Hepatocyte (in vitro differentiated cells): ENCODE measurements at regions not wholly inside any gene's neighbourhood (a gene's known extent, or its start where the extent isn't known, plus 50 kb on each side); places are given as distances from the start of the nearest gene placed in this dataset.
A peak's percentile ranks its signal among the peaks of the same experiment; 100 is the strongest.

ENCODE experiments used
- DNase-seq: peaks from one replicate; pipeline ENCODE4 v3.0.0-alpha.2; 2016; ENCODE audit warnings: low spot score
- H2AFZ ChIP-seq: fragments of 200-600 bp; sonication (generic); 2 replicates; pipeline ENCODE4 v1.6.0; 2016; ENCODE audit warnings: antibody characterized with exemption, mild to moderate bottlenecking
- H3K27ac ChIP-seq: fragments of 200-600 bp; sonication (generic); 2 replicates; pipeline ENCODE4 v1.5.1; 2016; ENCODE audit warnings: mild to moderate bottlenecking
- H3K27me3 ChIP-seq: fragments of 200-600 bp; sonication (generic); 2 replicates; pipeline ENCODE4 v1.6.1; 2016
- H3K36me3 ChIP-seq: fragments of 200-600 bp; sonication (generic); replicated peaks from 2 replicates; pipeline ENCODE4 v1.5.1; 2016; ENCODE audit warnings: low read depth; ENCODE audit not compliant: insufficient read depth
- H3K4me1 ChIP-seq: fragments of 200-600 bp; sonication (generic); 2 replicates; pipeline ENCODE4 v1.5.1; 2016; ENCODE audit warnings: mild to moderate bottlenecking, moderate library complexity; ENCODE audit not compliant: insufficient read depth
- H3K4me2 ChIP-seq: fragments of 200-600 bp; sonication (generic); 2 replicates; pipeline ENCODE4 v1.6.0; 2016
- H3K4me3 ChIP-seq: fragments of 200-600 bp; sonication (generic); 2 replicates; pipeline ENCODE4 v1.5.1; 2016; ENCODE audit warnings: mild to moderate bottlenecking
- H3K79me2 ChIP-seq: fragments of 200-600 bp; sonication (generic); 2 replicates; pipeline ENCODE4 v1.6.0; 2017; ENCODE audit warnings: mild to moderate bottlenecking
- H3K9me2 ChIP-seq: fragments of 200-600 bp; sonication (generic); replicated peaks from 2 replicates; pipeline ENCODE4 v1.6.0; 2017; ENCODE audit warnings: mild to moderate bottlenecking; ENCODE audit not compliant: insufficient read depth
- H3K9me3 ChIP-seq: fragments of 200-600 bp; sonication (generic); 2 replicates; pipeline ENCODE4 v1.5.1; 2016; ENCODE audit warnings: low read depth, mild to moderate bottlenecking
- H4K20me1 ChIP-seq: fragments of 200-600 bp; sonication (generic); 2 replicates; pipeline ENCODE4 v1.6.0; 2016; ENCODE audit warnings: mild to moderate bottlenecking; ENCODE audit not compliant: insufficient read depth, poor library complexity, severe bottlenecking
- EZH2 ChIP-seq: fragments of 200-600 bp; sonication (generic); IDR thresholded peaks from 2 replicates; pipeline ENCODE4 v1.6.1; 2016; ENCODE audit warnings: antibody characterized with exemption, mild to moderate bottlenecking, borderline replicate concordance
- EZH2phosphoT487 ChIP-seq: fragments of 200-600 bp; sonication (generic); IDR thresholded peaks from one replicate; pipeline ENCODE4 v1.6.1; 2018; ENCODE audit warnings: antibody characterized with exemption, mild to moderate bottlenecking, low read depth, moderate library complexity; ENCODE audit not compliant: unreplicated experiment, severe bottlenecking
- WGBS: methylation state at CpG from one replicate; pipeline ENCODE4 v1.1.6; 2016; ENCODE audit warnings: low lambda C conversion rate; ENCODE audit errors: missing lambda C conversion rate; 5-methylcytosine and 5-hydroxymethylcytosine counted together
- TF ChIP-seq, protein P1 (sequence below): fragments of 200-600 bp; sonication (generic); IDR thresholded peaks from 2 replicates; pipeline ENCODE4 v1.5.1; 2016; ENCODE audit warnings: antibody characterized with exemption, mild to moderate bottlenecking; ENCODE audit not compliant: poor library complexity

GRCh38 chr15:38863381-38863780, 298.8 kb upstream of the RASGRP1 start:
- Histone ChIP-seq H3K4me3 (no peak overlapping the region), H3K4me1 (peaks cover 8% of the 10 kb centered on the region), H3K9me2 (no peaks in the 10 kb centered on the region), H3K79me2 (no peaks in the 10 kb centered on the region), H3K27ac (no peak overlapping the region), H2AFZ (no peak overlapping the region), H3K4me2 (no peak overlapping the region), H3K27me3 (no peaks in the 10 kb centered on the region), H4K20me1 (no peaks in the 10 kb centered on the region), H3K9me3 (no peaks in the 10 kb centered on the region), H3K36me3 (no peaks in the 10 kb centered on the region)
- DNase-seq: no peak
- TF ChIP-seq EZH2: no peak
- TF ChIP-seq, protein P1, sequence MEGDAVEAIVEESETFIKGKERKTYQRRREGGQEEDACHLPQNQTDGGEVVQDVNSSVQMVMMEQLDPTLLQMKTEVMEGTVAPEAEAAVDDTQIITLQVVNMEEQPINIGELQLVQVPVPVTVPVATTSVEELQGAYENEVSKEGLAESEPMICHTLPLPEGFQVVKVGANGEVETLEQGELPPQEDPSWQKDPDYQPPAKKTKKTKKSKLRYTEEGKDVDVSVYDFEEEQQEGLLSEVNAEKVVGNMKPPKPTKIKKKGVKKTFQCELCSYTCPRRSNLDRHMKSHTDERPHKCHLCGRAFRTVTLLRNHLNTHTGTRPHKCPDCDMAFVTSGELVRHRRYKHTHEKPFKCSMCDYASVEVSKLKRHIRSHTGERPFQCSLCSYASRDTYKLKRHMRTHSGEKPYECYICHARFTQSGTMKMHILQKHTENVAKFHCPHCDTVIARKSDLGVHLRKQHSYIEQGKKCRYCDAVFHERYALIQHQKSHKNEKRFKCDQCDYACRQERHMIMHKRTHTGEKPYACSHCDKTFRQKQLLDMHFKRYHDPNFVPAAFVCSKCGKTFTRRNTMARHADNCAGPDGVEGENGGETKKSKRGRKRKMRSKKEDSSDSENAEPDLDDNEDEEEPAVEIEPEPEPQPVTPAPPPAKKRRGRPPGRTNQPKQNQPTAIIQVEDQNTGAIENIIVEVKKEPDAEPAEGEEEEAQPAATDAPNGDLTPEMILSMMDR: no peak
- TF ChIP-seq EZH2phosphoT487: no peak
- 92% methylated on average over 4 of the region's 4 CpGs for WGBS

DNA sequence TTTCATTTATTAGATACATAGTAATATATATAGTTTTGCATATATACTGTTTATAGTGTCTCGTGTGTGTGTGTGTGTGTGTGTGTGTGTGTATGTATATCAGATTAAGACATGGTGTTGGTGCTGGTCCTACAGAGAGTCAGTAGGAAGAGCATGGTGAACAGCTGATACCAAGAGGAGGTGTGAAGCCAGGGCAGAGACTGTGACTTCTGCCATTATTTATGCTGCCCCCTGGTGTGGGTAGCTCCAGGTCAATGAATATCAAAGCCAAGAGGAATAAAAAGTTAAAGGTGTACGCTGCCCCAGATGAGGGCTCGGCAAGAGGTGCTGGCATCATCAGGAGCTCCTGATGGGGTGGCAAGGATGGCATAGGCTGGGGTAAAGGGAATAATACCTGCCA, 299.5 kb upstream of the RASGRP1 start:
- Histone ChIP-seq H3K4me1 (peaks cover 8% of the 10 kb centered on the region), H3K9me3 (no peaks in the 10 kb centered on the region), H3K27me3 (no peaks in the 10 kb centered on the region), H3K9me2 (no peaks in the 10 kb centered on the region), H3K27ac (peak overlapping the region; percentile 16), H2AFZ (no peak overlapping the region), H3K36me3 (no peaks in the 10 kb centered on the region), H3K4me3 (no peak overlapping the region), H3K79me2 (no peaks in the 10 kb centered on the region), H3K4me2 (no peak overlapping the region), H4K20me1 (no peaks in the 10 kb centered on the region)
- 87% methylated on average over 3 of the region's 3 CpGs for WGBS
- no peak for TF ChIP-seq EZH2phosphoT487
- TF ChIP-seq, protein P1: no peak
- TF ChIP-seq EZH2: no peak
- DNase-seq: no peak

DNA sequence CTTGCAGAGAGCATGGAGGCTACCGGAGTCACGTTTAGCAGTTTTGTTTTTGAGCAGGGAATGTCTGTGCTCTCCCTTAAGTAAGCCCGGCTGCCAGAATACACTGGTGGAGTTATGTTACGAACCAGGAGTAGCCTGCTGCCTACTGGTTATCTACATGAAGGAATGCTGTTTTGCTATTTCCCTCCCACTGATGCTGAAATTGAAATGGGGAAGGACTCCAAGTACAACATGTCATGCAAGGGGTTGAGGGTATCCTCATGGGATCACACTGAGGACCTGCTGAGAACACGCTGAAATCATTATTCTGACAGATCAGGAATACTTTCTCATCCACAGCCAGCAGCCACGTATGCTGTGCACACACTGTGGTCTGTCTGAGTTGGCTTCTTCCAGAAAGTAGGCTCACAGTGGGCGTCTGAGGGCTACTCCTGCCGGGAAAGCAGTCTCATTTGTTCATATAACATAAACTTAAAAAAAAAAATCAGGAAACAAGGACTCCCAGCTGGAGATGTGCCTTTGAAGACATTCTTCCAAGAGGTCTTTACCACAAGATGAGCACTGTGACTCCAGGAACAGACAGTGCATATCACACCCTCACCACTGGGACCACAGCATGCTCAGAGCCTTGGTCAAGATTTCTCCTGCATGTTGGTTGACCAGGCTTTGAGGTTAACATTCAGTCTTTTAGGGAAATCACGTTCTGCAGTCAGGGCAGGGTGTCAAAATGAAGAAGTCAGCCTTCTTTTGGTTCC, 300.4 kb upstream of the RASGRP1 start:
- H3K4me3 ChIP-seq: no peak overlapping the region
- no peaks in the 10 kb centered on the region for H3K27me3 ChIP-seq
- TF ChIP-seq EZH2: no peak
- TF ChIP-seq, protein P1: no peak
- no peak for TF ChIP-seq EZH2phosphoT487
- peaks cover 8% of the 10 kb centered on the region for H3K4me1 ChIP-seq
- WGBS: 71% methylated on average over 9 of the region's 9 CpGs
- H3K9me3 ChIP-seq: no peaks in the 10 kb centered on the region
- no peaks in the 10 kb centered on the region for H4K20me1 ChIP-seq
- DNase-seq: peak; percentile 19
- H3K36me3 ChIP-seq: no peaks in the 10 kb centered on the region
- no peak overlapping the region for H2AFZ ChIP-seq
- H3K9me2 ChIP-seq: no peaks in the 10 kb centered on the region
- H3K79me2 ChIP-seq: no peaks in the 10 kb centered on the region
- peak overlapping the region; percentile 31 for H3K27ac ChIP-seq
- H3K4me2 ChIP-seq: peak overlapping the region; percentile 48
